Kasumi-1 (cell line): ENCODE measurements at regions not wholly inside any gene's neighbourhood (a gene's known extent, or its start where the extent isn't known, plus 50 kb on each side); places are given as distances from the start of the nearest gene placed in this dataset.

Experiments
- DNase-seq, 2 experiments: peaks; one replicate each; lab custom pipeline; 2025; lab: John Stamatoyannopoulos, UW

DNA sequence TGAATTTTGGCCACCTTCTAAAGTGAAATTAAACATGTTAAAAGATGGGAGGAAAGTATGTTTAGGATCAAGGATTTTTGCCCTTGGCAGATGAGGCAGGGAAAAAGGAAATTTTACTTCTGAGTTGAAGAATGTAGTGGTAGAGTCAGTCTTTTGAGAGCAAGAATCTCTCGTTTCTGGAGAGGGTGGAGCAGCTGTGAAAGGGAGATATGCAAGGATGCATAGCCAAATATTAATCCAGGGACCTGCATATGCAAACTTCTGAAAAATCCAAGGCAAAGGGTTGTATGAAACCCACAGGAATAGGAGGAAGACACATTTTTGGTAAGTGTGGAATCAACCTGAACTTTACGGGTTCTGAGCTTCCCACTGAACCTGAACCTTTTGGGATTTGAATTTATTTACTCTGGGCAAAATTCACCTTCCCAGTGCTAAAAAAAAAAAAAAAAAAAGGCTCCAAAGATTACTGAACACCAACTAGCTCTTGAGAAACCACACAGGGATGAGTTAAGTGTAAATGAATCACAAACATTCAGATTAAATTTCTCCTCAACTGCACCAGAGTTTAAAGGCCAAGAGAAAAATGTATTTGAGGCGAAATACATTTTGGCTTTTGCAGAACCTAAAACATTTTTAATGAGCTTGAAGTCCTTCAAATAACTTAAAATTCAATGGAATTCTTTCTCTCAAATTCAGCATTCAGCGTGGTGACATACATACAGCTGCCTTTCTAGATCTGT, 187.1 kb upstream of the CDKN3 start:
- DNase-seq = no peak

DNA sequence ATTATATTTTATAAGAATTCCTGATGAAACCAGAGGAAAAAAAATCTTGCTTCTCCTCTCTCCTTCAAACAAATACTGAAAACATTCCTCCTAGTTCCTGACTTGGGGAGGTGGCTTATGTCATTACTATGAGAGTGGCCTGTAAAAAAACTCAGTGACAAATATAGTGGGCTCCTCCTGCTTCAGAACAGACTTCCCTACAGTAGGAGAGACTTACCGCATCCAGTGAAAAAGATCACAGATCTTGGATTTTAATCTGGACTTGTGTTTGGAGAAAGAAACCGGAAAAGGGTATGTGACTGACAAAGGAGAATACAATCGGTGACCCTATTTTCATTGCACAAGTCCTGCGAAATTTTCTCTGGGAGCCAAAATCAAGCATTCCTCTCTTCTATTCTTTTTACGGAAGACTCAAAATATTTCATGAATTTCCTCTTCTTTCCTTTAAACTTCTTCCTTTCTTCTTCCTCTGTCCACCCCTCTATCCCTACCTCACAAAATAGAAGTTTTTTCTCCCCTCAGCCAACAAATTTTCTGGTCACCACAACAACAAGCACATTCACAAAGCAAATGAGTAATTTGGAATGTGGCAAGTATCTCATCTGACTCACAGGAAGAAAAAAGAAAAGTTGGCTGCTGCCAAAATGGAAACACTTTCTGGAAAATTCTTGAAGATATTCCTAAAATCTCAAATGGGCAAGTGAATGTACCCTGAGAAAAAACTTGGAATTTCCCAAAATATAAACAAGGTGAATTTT, 185.1 kb upstream of the CDKN3 start:
- no peak for DNase-seq

DNA sequence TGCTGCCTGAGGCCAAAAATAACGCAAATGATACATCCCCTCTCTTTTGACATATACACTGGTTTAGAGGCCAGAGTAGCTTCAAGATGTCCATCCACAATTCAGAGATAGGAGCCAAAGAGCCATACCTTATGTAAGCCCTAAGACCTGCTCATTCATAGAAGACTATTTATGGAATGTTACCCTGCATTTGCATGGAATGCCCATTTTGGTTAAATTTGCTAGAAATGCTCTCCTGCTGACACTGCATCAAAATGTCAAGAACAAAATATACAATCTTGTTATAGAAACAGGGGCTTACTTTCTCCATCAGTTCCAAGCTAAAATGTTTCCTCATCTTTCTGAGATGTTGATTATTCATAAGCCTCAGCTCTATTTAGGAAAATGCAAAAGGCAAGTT, 183.3 kb upstream of the CDKN3 start:
- no peak for DNase-seq

DNA sequence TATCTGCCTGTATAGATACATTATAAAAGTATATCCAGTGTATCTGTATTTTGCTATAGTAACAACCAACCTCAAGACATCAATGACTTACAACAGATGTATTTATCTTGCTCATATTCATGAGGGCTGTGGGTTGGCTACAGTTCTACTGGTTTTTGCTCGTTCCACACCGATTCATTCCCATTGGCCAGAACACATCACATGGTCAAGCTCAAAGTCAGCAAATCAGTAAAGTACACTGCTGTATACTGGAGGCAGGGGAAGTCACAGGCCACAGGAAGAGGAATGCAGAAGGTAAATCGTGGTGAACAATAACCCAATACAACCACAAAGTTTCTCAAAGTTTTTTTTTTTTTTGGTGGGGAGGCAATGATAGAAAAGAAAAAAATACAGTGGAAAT, 180.0 kb upstream of the CDKN3 start:
- no peak for DNase-seq

DNA sequence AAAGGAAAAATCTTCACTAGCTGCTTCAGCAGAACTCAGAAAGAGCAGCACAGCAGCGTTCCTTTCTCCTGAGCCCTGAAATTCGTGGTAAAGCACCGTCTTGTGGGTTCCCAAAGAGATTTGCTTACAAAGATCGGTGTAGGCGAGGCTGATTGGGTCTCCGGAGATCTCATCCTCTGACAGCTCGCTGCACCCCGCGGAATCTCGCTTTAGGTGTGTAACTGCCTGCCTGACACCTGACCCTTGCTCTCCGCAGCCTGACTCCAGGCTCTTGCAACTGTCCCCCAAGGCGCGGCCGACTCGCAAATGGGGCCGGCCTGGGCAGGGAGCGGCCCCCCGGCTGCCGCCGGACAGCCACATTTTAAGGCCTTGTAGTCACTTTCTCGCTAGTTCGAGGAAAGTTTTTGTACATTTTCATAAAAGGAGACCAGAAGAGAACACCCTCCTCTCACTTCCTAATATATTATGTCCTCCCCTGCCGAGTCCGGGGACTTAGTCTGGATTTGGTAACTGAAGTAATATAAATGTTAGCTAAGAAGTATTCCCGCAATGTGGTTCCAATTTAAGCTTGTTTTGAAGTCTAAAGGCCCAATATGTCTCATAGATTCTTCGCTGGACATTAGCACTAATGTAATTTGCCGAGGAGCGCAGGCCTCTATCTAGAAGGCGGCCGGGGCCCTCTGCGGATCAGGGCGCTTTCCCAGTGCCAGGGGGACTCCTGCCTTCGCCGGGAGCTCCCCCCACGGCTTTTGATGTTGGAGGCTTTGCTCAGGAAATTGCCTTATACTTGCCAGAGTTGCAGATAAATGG, 177.3 kb upstream of the CDKN3 start:
- DNase-seq = no peak

DNA sequence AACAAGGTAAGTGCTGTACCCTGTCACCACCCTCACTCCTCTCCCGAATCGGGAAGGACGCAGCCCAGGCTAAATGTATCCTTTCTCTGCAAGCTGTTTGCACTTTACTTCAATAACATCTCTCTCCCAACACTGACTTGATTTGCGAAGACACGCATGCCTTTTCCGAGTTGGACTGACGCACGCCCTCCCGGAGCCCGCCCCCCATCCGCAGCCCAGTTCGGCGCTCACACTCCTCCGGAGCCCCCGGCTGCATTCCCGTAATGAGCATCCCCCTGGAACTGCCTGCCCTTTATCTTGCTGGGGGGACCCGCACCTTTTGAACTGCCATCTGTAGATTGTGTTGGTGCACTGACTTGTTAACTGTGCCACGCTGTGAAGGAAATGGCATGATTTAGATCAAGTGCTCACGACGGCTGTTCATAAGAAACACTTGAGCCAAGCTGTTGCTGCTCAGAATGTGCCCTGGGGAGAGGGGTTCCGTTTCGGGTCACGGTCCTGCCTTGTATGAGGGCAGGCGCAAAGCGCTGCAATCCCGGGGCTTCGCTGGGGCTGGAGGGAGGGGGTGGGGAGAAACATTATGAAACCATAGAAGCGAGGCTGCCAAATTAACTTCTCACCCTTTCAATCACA, 176.6 kb upstream of the CDKN3 start:
- DNase-seq = no peak

DNA sequence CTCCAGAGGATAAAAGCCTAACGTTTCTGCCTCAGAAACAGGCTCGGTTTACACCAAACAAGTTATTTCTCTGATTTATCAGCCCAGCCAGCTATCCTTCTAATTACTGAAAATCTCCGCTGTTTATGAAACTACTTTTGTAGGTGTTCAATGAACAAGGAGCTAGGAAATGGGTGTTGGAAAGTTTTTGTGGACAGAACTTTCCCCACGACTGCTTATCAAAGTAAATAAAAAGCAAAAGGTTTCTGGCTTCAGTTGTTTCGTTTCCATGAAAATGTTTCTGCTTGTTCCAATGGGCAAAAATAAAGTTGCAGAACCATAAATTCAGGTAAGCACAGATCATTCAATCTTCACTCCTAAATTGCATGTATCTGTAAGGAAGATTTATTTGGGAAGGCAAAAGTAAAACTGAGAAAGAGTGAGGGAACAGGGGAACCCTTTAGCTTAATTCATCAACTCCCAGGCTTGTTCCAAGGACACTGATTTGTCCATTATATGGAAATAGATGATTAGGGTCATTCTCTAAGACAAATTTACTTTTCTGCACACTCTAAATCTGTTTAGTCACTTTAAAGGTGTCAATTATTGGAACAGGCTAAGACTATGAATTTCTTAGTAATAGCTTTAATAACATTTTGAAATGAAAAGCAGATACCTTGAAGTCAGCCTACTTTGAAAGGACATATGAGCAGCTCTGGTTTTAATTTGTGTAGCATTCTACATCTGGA, 175.9 kb upstream of the CDKN3 start:
- DNase-seq = no peak

DNA sequence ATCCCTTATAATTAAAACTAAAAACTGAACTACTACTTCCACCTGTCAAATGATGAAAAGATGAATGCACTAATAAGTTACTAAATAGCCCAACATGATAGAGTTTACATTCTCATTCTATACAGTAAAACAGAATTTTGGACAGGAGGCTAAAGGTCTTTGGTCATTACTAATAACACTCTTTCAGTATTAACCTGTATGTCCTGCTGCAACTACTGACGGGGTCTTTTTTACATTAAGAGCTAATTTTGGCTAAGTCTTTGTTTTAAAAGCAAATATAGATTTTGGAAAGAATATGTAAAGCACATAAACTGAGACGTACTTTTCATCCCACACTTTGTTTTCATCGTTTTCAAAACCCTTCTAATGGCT, 175.4 kb upstream of the CDKN3 start:
- no peak for DNase-seq

DNA sequence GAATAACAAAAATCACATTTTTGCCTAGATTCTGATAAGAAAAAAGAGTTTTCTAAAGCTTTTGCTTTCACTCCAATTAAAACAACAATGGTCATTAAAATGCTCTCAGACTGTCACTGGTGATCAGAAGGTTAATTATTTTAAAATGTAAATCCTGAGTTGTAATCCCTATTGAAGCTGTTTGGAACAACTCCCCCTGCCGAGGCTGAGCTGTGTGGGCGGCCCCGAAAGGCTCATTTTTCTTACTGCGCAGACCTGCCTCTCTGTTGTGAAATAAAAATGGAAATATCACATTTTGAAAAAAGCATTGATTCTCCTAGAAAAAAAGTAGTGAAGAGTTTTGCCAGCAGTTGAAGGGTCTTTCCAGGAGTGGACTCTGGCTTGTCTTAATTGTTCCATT, 174.8 kb upstream of the CDKN3 start:
- DNase-seq = no peak

DNA sequence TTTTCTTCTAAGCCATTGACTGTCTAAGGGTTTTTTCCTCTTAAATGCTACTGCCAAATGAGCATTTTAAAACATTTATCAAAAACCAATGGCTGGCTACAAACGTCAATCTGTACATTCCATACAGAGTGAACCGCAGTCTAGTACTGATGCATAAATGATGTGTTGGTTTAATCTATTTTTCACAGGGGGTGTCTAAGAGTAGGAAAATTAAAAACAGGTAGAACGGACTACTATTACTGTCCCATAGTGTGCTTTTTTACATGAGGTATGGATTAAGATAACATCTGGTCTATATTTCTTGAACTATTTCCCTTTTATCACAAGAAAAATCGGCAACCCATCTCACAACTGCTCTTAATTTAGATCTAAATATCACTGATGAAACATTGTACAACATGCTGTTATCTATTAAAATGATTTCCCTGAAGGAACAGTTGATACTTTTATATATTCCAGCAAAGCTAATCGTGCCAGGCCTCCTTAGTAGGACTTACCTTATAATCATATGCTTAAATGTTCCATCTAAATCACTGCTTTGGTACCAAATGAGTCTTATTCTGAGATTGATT, 172.9 kb upstream of the CDKN3 start:
- DNase-seq = no peak

DNA sequence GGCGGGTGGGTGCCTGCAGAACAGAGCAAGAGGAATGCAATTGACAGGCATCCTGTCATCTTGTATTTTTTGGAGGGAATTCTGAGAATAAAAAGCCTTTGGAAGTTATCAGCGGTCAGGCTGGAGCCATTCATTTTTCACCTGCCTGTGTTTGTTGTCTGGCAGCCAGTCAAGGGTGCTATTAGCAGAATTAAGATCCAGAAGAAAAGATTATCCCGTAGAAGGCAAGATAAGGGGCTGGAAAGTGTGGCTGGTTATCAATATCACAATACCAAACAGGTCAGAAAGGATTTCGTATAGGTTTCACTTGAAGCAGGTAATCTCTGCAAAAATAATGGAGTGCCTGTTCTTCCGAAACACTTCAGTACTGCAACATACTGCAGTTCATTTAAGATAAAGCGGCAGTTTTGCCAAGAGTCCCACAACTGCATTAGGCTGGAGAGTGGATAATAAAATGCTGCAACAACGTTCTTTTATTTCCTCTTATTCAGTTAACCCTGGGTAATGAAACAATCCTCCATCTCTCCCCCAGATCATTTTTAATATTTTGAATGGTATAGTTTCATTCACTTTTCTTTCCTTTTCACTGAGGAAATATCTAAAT, 171.2 kb upstream of the CDKN3 start:
- DNase-seq = no peak

DNA sequence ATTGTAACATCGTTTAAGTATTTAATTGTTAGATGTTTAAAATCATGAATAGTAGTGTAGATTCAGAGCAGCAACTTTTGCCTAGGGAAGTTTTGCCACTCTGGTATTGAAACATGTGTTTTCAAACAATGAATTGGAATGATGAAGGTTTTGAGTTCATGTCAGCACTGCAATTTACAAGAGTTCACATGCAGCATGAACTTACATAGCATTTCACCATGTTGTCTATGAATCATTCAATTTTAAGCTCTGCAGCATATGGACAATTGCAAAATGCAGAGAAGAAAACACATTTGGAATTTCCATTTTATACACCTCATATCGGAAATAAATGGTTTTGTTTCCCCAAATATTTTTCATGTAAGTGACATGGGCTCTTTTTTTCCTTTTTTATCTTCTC, 170.7 kb upstream of the CDKN3 start:
- no peak for DNase-seq

DNA sequence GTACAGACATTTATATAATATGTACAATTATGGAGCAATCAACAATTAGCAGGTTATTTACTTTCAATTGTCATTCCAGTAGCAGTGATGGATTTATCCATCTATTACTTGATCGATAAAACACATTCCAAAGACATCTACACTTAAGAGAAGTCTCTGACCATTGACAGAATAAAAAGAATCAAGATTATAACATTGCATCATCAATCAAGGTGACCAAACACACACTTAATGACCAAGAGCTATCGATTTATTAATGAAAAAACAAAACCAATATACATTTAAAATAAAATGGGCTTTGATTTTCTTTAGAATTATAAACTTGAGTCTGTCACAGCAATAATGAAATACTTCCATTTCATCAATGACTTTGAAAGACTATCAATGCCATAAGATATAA, 170.2 kb upstream of the CDKN3 start:
- no peak for DNase-seq

DNA sequence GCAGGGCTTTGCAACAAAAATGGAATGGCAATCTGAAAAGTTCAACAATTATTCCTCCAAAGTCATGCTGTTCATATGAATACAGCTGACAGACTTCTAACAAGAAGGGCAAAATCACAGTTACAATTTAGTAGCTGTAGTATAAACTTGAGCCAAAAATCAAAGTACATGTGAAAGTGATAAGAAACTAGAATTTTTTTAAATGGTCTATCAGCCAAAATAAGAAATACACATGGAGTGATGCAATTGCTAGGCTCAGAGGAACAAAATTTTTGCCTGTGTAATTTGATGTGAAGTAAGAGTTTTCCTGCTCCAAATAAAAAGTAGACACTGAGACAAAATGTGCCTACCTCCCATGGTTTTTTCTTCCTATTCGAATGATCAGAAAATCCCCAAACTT, 167.7 kb upstream of the CDKN3 start:
- no peak for DNase-seq

DNA sequence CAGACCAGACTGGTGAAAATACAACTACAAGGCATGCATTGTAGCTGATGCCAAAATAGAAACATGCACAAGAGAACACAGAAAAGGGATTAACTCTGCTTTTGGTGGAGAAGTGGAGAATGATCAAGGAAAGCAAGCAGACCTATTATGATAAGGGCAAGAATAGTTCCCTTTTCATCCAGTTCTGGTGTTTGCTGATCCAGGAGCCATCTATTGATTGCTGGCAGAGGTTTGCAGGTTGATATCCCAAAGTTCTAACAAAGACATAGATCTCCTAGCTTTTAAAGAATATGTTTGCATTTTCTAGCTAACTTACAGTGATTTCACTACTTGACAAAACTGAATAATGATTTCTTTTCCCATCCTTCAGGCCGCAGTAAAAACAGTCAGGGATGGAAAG, 166.2 kb upstream of the CDKN3 start:
- no peak for DNase-seq

DNA sequence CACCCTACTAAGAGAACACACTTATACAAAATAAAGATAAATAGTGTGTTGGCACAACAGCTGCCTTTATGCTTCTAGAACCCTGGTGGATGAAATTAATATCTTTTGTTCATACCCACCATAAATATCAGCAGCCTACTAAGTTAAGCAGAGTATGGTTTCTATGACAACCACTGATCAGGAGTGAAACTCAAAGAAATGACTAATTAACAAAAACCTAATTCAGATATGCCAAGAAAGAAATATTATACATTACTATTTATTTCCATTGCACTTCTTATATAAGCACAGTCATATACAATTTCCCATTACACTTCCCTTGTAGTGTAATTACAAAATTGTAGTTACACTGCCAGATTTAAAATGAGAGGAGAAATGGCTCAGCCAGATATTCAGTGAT, 164.1 kb upstream of the CDKN3 start:
- no peak for DNase-seq

DNA sequence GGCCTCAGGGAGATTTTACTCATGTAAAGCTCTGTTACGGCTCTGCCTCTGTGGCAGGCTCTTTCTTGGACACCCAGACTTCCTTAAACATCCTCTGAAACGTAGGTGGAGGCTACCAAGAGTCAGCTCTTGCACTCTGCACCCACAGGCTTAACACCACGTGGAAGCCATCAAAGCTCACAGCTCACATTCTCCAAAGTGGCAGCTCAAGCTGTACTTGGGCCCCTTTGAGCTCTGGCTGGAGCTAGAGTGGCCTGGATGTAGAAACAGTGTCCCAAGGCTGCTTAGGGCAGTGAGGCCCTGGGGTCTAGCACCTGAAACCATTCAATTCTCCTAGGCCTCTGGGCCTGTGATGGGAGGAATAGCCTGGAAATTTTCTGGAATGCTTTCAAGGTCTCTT, 155.3 kb upstream of the CDKN3 start:
- no peak for DNase-seq

DNA sequence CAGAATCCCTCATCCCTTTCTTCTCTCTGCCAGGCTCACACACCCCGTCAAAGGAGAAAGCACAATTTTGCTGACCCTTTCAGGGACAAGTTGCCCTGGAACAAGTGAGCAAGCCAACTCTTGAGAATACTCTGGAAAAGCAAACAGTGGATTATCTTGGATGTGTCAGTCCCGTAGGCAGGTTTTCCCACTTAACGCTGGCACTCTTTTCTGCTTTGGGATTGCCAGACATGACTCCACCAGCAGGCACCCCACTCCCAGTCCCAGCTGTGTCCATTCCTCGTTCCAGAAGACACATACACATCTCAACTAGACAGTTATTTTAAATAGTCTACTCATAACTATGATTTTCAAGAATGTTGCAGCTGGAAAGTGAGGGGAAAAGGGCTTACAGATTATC, 145.5 kb upstream of the CDKN3 start:
- DNase-seq = no peak

DNA sequence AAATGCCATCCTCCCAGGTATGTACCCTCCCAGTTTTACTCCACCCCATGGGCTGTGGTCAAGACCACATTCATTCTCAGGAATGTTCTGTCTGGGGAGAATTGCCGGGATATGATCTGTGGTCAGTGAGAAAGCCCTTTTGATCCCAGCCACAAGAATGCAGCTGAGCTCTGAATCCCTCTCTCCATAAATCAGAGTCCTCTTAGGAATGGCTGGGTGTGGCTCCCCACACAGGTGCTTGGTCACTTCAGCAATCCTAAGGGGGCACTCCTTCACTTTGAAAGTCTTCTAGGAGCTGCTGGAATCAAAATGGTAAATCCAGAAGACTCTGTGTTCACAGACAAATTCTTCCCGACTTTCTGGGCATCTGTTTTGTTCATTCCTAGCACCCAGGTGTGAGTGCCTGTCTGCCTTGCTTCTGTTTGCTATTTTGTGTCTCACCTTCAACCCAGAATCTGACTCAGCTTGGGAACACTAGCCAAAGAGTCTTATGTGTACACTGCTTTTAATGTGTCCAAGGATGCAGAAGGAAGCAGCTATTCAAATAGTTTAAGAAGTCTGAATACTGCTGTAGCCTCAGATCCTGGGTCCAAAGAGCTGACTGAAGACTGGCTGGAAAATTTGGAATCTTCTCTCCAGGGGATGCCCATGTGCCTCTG, 144.6 kb upstream of the CDKN3 start:
- DNase-seq = no peak

DNA sequence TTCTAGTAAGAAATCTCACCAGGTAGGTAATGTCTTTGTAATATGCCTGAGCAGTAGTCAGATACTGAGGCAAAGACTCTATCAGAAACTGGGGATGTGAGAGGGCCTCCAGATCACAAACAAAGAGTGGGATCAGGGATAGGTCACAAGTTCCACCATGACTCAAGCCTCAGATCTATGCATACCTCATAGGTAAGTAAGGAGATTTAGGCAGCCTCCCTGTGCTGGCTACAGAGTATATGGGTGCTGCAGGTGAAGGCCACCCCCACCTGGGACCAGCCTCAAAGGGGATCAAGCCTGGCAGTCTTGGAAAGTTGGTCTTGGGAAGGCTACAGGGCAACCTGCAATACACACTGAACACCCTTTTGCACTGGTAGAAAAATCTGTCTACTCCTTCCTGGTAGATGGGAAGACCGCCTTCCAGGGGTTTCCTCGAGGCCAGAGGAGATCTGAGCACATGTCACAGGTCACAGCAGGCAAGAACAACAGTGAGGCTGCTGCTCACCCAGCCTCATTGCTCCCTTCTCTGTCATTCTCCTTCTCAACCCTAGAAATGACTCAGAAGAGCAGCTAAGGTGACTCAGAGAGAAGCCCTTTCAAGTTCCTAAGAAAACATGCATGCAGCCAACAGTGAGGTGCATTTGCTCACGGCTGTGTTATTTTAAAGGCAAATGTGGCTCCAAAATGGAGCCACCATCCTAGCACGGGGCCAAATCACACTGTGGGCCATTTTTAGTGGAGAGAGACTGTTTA, 143.4 kb upstream of the CDKN3 start:
- no peak for DNase-seq
